ENCODE measurements at regions not wholly inside any gene's neighbourhood (a gene's known extent, or its start where the extent isn't known, plus 50 kb on each side); places are given as distances from the start of the nearest gene placed in this dataset.
A peak's percentile ranks its signal among the peaks of the same experiment; 100 is the strongest.

GRCh38 chr21:39057121-39057520 lies 126.1 kb downstream of the PSMG1 start:
- intact Hi-C loops (cut with DNase I), result no loop called here
- no peak for TF ChIP-seq CTCF (IDR thresholded peaks at IDR 0.05)
- Histone ChIP-seq H3K27me3 (no peaks in the 10 kb centered on the region), H3K9me3 (no peaks in the 10 kb centered on the region), H3K36me3 (no peaks in the 10 kb centered on the region), H3K27ac (no peak overlapping the region), H3K4me3 (no peak overlapping the region), H3K4me1 (peaks cover 7% of the 10 kb centered on the region)
- ATAC-seq, result no peak
- DNase-seq, result no peak

GRCh38 chr21:39056636-39057035 lies 126.6 kb downstream of the PSMG1 start:
- H3K27ac ChIP-seq, result no peak overlapping the region
- H3K36me3 ChIP-seq, result no peaks in the 10 kb centered on the region
- H3K27me3 ChIP-seq, result no peaks in the 10 kb centered on the region
- no peak for TF ChIP-seq CTCF (IDR thresholded peaks at IDR 0.05)
- DNase-seq (no peak), ATAC-seq (no peak)
- H3K4me3 ChIP-seq, result no peak overlapping the region
- H3K9me3 ChIP-seq, result no peaks in the 10 kb centered on the region
- H3K4me1 ChIP-seq, result peaks cover 7% of the 10 kb centered on the region
- intact Hi-C loops (cut with DNase I), result no loop called here

- DNase-seq (no peak), ATAC-seq (no peak)
- H3K4me3 ChIP-seq, result no peak overlapping the region
- H3K9me3 ChIP-seq, result no peaks in the 10 kb centered on the region
- peak overlapping the region; percentile 44 for H3K27ac ChIP-seq
- intact Hi-C loops (cut with DNase I), result no loop called here
- H3K36me3 ChIP-seq, result no peaks in the 10 kb centered on the region
- H3K27me3 ChIP-seq, result no peaks in the 10 kb centered on the region
- no peak for TF ChIP-seq CTCF (IDR thresholded peaks at IDR 0.05)
- H3K4me1 ChIP-seq, result peaks cover 7% of the 10 kb centered on the region
Observed at GRCh38 chr21:39055167-39055767, 128.0 kb downstream of the PSMG1 start.

GRCh38 chr21:39054066-39054465 lies 129.2 kb downstream of the PSMG1 start:
- Histone ChIP-seq H3K9me3 (no peaks in the 10 kb centered on the region), H3K27me3 (no peaks in the 10 kb centered on the region), H3K27ac (no peak overlapping the region), H3K36me3 (no peaks in the 10 kb centered on the region), H3K4me1 (peaks cover 7% of the 10 kb centered on the region), H3K4me3 (no peak overlapping the region)
- TF ChIP-seq CTCF (IDR thresholded peaks at IDR 0.05), result no peak
- ATAC-seq (no peak), DNase-seq (no peak)
- intact Hi-C loops (cut with DNase I), result no loop called here

GRCh38 chr21:39053126-39053525 lies 130.1 kb downstream of the PSMG1 start:
- no peaks in the 10 kb centered on the region for H3K9me3 ChIP-seq
- ATAC-seq (no peak), DNase-seq (no peak)
- H3K36me3 ChIP-seq, result no peaks in the 10 kb centered on the region
- no peak for TF ChIP-seq CTCF (IDR thresholded peaks at IDR 0.05)
- no peak overlapping the region for H3K4me3 ChIP-seq
- H3K27ac ChIP-seq, result no peak overlapping the region
- H3K27me3 ChIP-seq, result no peaks in the 10 kb centered on the region
- intact Hi-C loops (cut with DNase I), result no loop called here
- peaks cover 7% of the 10 kb centered on the region for H3K4me1 ChIP-seq

GRCh38 chr21:39052718-39053117 lies 130.5 kb downstream of the PSMG1 start:
- DNase-seq (no peak), ATAC-seq (no peak)
- H3K4me1 ChIP-seq, result peaks cover 7% of the 10 kb centered on the region
- TF ChIP-seq CTCF (IDR thresholded peaks at IDR 0.05), result no peak
- no peaks in the 10 kb centered on the region for H3K27me3 ChIP-seq
- H3K36me3 ChIP-seq, result no peaks in the 10 kb centered on the region
- intact Hi-C loops (cut with DNase I), result no loop called here
- H3K27ac ChIP-seq, result no peak overlapping the region
- no peak overlapping the region for H3K4me3 ChIP-seq
- H3K9me3 ChIP-seq, result no peaks in the 10 kb centered on the region

Data from upper lobe of right lung (tissue), 1 donor.